RPMI8226 (cell line): ENCODE measurements at regions not wholly inside any gene's neighbourhood (a gene's known extent, or its start where the extent isn't known, plus 50 kb on each side); places are given as distances from the start of the nearest gene placed in this dataset.
"Not testable (repeated sequence)": the region's sequence is repeated elsewhere in the genome, so short reads cannot be mapped to it uniquely, and the experiment has no call there.

Experiments
- DNase-seq: peaks from one replicate; pipeline ENCODE4 v3.0.0-alpha.2; 2015

DNA sequence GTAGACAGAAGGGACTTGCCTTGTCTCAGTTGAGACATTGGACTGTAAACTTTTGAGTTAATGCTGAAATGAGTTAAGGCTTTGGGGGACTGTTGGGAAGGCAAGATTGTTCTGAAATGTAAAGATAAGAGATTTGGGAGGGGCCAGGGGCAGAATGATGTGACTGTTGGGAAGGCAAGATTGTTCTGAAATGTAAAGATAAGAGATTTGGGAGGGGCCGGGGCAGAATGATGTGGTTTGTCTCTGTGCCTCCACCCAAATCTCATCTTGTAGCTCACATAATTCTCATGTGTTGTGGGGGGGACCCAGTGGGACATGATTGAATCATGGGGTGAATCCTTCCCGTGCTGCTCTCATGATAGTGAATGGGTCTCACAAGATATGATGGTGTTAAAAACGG is 1217.1 kb downstream of the GALC start:
- DNase-seq, result not testable (repeated sequence)

DNA sequence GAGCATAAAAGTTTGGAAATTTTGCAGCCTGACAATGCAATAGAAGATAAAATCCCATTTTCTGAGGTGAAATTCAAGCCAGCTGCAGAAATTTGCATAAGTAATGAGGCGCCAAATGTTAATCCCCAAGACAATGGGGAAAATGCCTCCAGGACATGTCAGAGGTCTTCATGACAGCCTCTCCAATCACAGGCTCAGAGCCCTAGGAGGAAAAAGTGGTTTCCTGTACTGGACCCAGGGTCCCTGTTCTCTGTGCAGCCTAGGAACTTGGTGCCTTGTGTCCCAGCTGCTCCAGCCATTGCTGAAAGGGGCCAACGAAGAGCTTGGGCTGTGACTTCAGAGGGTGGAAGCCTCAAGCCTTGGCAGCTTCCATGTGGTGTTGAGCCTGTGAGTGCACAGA is 1218.1 kb downstream of the GALC start:
- DNase-seq, result no peak

DNA sequence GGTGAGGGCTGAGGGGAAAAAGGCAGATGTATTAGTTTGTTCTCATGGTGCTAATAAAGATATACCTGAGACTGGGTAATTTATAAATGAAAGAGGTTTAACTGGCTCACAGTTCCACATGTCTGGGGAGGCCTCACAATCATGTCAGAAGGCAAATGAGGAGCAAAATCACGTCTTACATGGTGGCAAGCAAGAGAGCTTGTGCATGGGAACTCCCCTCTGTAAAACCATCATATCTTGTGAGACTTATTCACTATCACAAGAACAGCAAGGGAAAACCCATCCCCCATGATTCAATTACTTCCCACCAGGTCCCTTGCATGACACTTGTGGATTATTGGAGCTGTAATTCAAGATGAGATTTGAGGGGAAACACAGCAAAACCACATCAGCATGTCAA is 1220.9 kb downstream of the GALC start:
- no peak for DNase-seq

GRCh38 chr14:86770186-86770585 is 1222.8 kb downstream of the GALC start:
- DNase-seq, result no peak

- no peak for DNase-seq
Measured at GRCh38 chr14:86766469-86766868, 1226.5 kb downstream of the GALC start.

DNA sequence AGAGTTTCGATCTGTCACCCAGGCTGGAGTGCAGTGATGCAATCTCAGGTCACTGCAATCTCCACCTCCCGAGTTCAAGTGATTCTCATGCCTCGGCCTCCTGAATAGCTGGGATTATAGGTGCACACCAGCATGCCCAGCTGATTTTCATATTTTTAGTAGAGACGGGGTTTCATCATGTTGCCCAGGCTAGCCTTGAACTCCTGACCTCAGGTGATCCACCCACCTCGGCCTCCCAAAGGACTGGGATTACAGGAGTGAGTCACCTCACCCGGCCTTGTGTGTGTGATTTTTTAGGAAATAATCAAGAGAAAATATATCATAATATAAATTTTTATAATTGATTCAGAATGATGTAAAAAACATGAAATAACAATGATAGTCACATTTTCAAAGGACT is 1231.4 kb downstream of the GALC start:
- no peak for DNase-seq

GRCh38 chr14:86756521-86757190 is 1226.7 kb downstream of the FLRT2 start:
- DNase-seq, result no peak

GRCh38 chr14:86750488-86750887 is 1220.5 kb downstream of the FLRT2 start:
- DNase-seq, result not testable (repeated sequence)

DNA sequence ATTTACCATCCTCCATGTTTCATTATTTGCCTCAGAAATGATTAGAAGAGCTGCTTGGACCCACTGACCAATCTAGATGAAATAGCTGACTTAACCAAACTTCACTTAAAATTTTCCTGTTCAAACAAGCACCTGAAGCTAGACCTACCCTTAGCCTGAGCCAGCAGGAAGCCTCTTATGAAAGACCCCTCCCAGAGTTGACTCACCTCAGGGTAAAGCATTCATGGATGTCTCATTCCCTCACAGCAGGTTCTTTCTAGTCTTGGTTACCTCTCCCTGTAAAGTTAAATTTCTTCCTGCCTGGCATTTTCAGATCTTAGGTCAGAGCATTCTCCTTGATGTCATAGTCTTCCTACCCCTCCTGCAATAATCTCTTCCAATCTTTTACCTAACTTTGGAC is 1209.8 kb downstream of the FLRT2 start:
- no peak for DNase-seq

DNA sequence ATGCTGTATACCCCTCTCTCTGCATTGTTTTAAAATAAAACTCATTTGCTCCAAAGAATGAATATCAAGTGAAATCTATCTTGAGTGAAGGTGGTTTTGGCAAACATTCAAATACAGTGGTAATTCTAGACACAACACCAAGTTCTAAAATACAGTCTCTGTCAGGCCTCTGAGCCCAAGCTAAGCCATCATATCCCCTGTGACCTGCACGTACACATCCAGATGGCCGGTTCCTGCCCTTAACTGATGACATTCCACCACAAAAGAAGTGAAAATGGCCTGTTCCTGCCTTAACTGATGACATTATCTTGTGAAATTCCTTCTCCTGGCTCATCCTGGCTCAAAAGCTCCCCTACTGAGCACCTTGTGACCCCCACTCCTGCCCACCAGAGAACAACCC is 1201.5 kb downstream of the FLRT2 start:
- not testable (repeated sequence) for DNase-seq

DNA sequence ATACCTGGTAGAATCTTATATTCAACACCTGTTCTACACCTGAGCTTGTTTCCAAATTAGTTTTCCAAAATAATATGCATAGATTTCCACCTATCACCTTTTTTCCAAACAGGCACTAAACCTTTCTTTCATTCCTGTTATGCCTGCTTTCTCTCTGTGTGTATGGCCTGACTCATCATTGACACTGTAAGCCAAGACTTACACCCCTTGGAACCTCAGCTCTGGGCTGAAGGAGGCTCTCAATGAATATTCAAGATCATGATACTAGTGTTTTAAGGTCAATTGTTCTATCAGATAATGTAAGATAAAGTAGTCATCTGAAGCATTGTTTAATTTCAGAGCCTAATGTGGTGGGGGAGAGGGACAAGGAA is 1193.3 kb downstream of the FLRT2 start:
- DNase-seq, result no peak

GRCh38 chr14:86722612-86723253 is 1192.8 kb downstream of the FLRT2 start:
- no peak for DNase-seq

GRCh38 chr14:86714575-86714974 is 1184.6 kb downstream of the FLRT2 start:
- DNase-seq, result no peak

DNA sequence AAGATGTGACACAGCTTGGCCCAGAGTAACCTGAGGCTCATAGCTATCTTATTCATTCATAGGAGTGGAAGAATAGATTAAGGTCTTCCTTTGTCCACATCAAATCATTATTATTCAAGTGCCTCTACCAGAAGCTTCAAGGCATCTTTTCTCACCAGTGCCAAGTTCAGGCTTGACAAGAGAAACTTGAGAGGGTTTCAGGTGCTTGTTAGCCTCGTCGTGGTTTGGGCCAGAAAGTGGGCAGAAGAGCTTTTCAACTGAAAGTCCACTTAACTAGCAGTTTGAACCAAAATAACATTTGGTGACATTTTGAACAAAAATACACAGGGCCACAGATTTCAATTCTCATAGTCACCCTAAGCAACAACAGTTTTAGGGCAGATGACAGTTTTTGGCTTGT is 1184.2 kb downstream of the FLRT2 start:
- DNase-seq, result no peak

- no peak for DNase-seq
Measured at GRCh38 chr14:86712727-86713126, 1182.8 kb downstream of the FLRT2 start.

GRCh38 chr14:86712176-86712575 is 1182.2 kb downstream of the FLRT2 start:
- DNase-seq, result no peak

DNA sequence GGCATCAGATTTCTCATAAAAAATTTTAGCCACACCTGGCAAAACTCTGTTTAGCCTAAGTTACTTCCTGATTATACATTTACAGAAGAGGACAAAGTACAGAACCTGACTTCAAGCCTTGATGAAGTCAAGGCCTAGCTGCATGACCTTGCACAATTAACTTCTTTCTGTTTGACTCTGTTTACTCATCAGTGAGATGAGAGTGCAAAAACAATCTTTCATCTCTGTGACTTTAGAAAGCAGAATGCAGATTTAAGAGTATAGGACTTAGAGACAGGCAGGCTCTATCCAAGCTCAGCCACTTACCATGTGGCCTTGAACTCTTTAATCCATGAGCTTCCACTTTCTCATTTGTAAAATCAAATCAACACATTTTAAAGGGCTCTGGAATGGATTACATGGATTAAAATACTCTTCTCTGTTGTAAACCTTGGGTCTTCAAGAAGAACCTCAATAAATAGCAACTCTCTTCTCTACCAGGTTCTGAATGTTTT is 1178.9 kb downstream of the FLRT2 start:
- no peak for DNase-seq

GRCh38 chr14:86707071-86707470 is 1177.1 kb downstream of the FLRT2 start:
- no peak for DNase-seq

DNA sequence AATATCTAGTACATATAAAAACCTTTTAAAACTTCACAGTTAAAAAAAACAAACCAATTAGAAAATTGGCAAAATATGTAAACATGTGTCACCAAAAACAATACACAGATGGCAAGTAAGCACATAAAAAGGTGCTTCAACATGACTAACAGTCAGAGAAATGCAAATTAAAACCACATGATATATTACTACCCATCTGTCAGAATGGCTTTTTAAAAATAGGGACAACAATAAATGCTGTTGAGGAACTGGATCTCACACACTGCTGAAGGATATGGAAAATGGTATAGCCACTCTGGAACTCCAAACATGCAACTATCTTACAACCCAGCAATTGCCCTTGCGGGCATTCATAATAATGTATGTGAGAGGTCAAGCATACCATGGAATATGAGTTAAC is 1153.6 kb downstream of the FLRT2 start:
- DNase-seq, result no peak

- no peak for DNase-seq
Measured at GRCh38 chr14:86675059-86675458, 1145.1 kb downstream of the FLRT2 start.

DNA sequence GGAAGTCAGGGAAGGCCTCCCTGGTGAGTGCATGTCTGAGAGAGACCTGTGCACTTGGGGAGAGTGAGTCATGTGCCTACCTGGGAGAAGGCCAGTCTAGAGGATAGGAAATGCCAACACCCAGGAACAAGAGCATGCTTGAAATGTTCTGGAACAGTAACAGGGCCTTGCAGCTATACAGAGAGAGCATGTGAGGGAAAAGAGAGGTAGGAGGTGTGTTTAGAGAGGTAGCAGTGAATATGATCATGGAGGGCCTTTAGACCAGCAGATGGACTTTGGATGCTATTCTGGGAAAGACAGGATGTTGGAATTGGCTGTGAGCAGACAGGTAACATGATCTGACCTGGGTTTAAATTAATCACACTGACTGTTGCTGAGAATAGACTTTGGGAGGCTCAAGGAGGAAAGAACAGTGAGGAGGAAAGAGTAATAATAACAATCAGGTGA is 1143.6 kb downstream of the FLRT2 start:
- no peak for DNase-seq

- no peak for DNase-seq
Measured at GRCh38 chr14:86672080-86672479, 1142.1 kb downstream of the FLRT2 start.

- DNase-seq, result no peak
Measured at GRCh38 chr14:86665975-86666374, 1136.0 kb downstream of the FLRT2 start.

DNA sequence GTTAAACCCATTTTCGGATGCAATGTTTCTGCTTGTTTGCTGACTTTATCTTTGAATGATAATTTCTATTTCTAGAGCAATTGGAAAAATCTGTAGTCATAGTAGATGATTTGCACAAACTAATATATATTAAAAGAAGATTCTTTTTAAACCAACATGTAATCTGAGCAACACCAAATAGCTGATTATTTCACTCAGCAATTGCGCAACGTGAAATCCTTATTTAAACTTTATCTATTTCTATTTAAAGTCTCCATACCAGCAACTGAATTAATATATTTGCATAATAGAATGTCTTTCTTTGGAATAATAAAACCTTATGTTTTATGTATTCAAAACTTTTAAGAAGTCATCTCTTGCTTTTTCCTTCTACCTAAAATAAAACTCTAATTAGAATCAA is 1132.4 kb downstream of the FLRT2 start:
- DNase-seq, result no peak
